H9 (cell line): ENCODE measurements at regions not wholly inside any gene's neighbourhood (a gene's known extent, or its start where the extent isn't known, plus 50 kb on each side); places are given as distances from the start of the nearest gene placed in this dataset.

Experiments used
- DNase-seq: peaks from one replicate; pipeline ENCODE4 v3.0.0-alpha.2; 2017
- H2AFZ ChIP-seq: one replicate; pipeline ENCODE4 v1.6.1; 2013; ENCODE audit warnings: mild to moderate bottlenecking, low read length, control low read depth, moderate library complexity
- H2AK5ac ChIP-seq: 2 replicates; pipeline ENCODE4 v1.6.1; 2013; ENCODE audit warnings: low read length, control low read depth, mixed read lengths; ENCODE audit not compliant: insufficient read length
- H2BK120ac ChIP-seq: one replicate; pipeline ENCODE4 v1.6.1; 2013; ENCODE audit warnings: low read depth, mild to moderate bottlenecking, low read length, control low read depth, inconsistent platforms; ENCODE audit not compliant: poor library complexity, severe bottlenecking
- H2BK12ac ChIP-seq: 2 replicates; pipeline ENCODE4 v1.6.1; 2013; ENCODE audit warnings: low read length, control low read depth, mixed read lengths, low read depth; ENCODE audit not compliant: insufficient read length
- H2BK15ac ChIP-seq: 2 replicates; pipeline ENCODE4 v1.6.1; 2013; ENCODE audit warnings: low read depth, low read length, control low read depth
- H2BK20ac ChIP-seq: one replicate; pipeline ENCODE4 v1.6.1; 2013; ENCODE audit warnings: low read depth, mild to moderate bottlenecking, low read length, control low read depth, inconsistent platforms; ENCODE audit not compliant: poor library complexity, severe bottlenecking
- H2BK5ac ChIP-seq: 2 replicates; pipeline ENCODE4 v1.6.1; 2013; ENCODE audit warnings: low read length, control low read depth, mixed read lengths; ENCODE audit not compliant: insufficient read length
- H3K14ac ChIP-seq: 2 replicates; pipeline ENCODE4 v1.6.1; 2013; ENCODE audit warnings: low read length, control low read depth; ENCODE audit not compliant: insufficient read depth
- H3K18ac ChIP-seq: 2 replicates; pipeline ENCODE4 v1.6.1; 2013; ENCODE audit warnings: low read depth, mild to moderate bottlenecking, mixed read lengths, low read length, control low read depth; ENCODE audit not compliant: insufficient read length
- H3K23ac ChIP-seq: 2 replicates; pipeline ENCODE4 v1.6.1; 2013; ENCODE audit warnings: low read length, control low read depth, mixed read lengths, low read depth; ENCODE audit not compliant: insufficient read length
- H3K23me2 ChIP-seq: 2 replicates; pipeline ENCODE4 v1.6.1; 2013; ENCODE audit warnings: low read depth, mild to moderate bottlenecking, mixed read lengths, low read length, control low read depth; ENCODE audit not compliant: insufficient read length, poor library complexity, severe bottlenecking
- H3K27ac ChIP-seq: 2 replicates; pipeline ENCODE4 v1.5.1; 2013; ENCODE audit warnings: low read length, control low read depth, mixed read lengths, low read depth; ENCODE audit not compliant: insufficient read length
- H3K27me3 ChIP-seq: 2 replicates; pipeline ENCODE4 v1.6.1; 2013; ENCODE audit warnings: low read length, control low read depth, inconsistent platforms; ENCODE audit not compliant: insufficient read depth
- H3K4ac ChIP-seq: 2 replicates; pipeline ENCODE4 v1.6.1; 2013; ENCODE audit warnings: low read depth, mild to moderate bottlenecking, control low read depth, inconsistent platforms, low read length, moderate library complexity
- H3K4me1 ChIP-seq: 2 replicates; pipeline ENCODE4 v1.6.1; 2013; ENCODE audit warnings: low read length, control low read depth, inconsistent platforms; ENCODE audit not compliant: insufficient read depth
- H3K4me2 ChIP-seq: 2 replicates; pipeline ENCODE4 v1.6.1; 2013; ENCODE audit warnings: low read length, control low read depth, mixed read lengths; ENCODE audit not compliant: insufficient read length, insufficient read depth
- H3K56ac ChIP-seq: 2 replicates; pipeline ENCODE4 v1.6.1; 2013; ENCODE audit warnings: low read depth, mild to moderate bottlenecking, mixed read lengths, low read length, control low read depth; ENCODE audit not compliant: insufficient read length
- H3K79me1 ChIP-seq: 2 replicates; pipeline ENCODE4 v1.6.1; 2013; ENCODE audit warnings: low read depth, mild to moderate bottlenecking, moderate library complexity, low read length, control low read depth, inconsistent platforms; ENCODE audit not compliant: insufficient read depth, poor library complexity, severe bottlenecking
- H3K79me2 ChIP-seq: 2 replicates; pipeline ENCODE4 v1.6.1; 2013; ENCODE audit warnings: low read length, control low read depth, inconsistent platforms; ENCODE audit not compliant: insufficient read depth
- H3K9ac ChIP-seq: 2 replicates; pipeline ENCODE4 v1.6.1; 2013; ENCODE audit warnings: low read length, control low read depth, mixed read lengths; ENCODE audit not compliant: insufficient read length; ENCODE audit errors: extremely low read depth
- H3K9me3 ChIP-seq: one replicate; pipeline ENCODE4 v1.6.1; 2013; ENCODE audit warnings: low read depth, low read length, inconsistent platforms; ENCODE audit not compliant: control insufficient read depth
- H3T11ph ChIP-seq: one replicate; pipeline ENCODE4 v1.6.1; 2013; ENCODE audit warnings: mild to moderate bottlenecking, low read length, control low read depth, inconsistent platforms
- H4K20me1 ChIP-seq: one replicate; pipeline ENCODE4 v1.6.1; 2013; ENCODE audit not compliant: control insufficient read depth, insufficient read length, insufficient read depth
- H4K5ac ChIP-seq: 2 replicates; pipeline ENCODE4 v1.6.1; 2013; ENCODE audit warnings: low read depth, mild to moderate bottlenecking, mixed read lengths, low read length, control low read depth; ENCODE audit not compliant: insufficient read length
- H4K8ac ChIP-seq: replicated peaks from 2 replicates; pipeline ENCODE4 v1.6.1; 2013; ENCODE audit warnings: low read length, control low read depth, mixed read lengths, low read depth; ENCODE audit not compliant: insufficient read length
- H4K91ac ChIP-seq: 2 replicates; pipeline ENCODE4 v1.6.1; 2013; ENCODE audit warnings: low read depth, mild to moderate bottlenecking, moderate library complexity, mixed read lengths, low read length, control low read depth; ENCODE audit not compliant: insufficient read length
- H3K27ac Mint-ChIP-seq, 3 experiments: 2 replicates in 2 of 3; 3 replicates in 1 of 3; pipeline ENCODE4 v1.8.0; 2020 to 2021; ENCODE audit warnings: mixed read lengths in 3 of 3, mild to moderate bottlenecking in 1 of 3, moderate library complexity in 1 of 3
- H3K27me3 Mint-ChIP-seq: 2 replicates; pipeline ENCODE4 v1.8.0; 2021; ENCODE audit warnings: low read depth, mild to moderate bottlenecking, moderate library complexity, mixed read lengths
- H3K36me3 Mint-ChIP-seq, 3 experiments: 2 replicates in 2 of 3; 3 replicates in 1 of 3; pipeline ENCODE4 v1.8.0; 2020 to 2021; ENCODE audit warnings: low read depth in 3 of 3, mixed read lengths in 3 of 3; ENCODE audit not compliant: insufficient read depth in 1 of 3
- H3K4me1 Mint-ChIP-seq, 2 experiments: 2 replicates each; pipeline ENCODE4 v1.8.0; 2020; ENCODE audit warnings: mixed read lengths in 2 of 2
- H3K4me3 Mint-ChIP-seq, 2 experiments: 2 replicates in 1 of 2; 3 replicates in 1 of 2; pipeline ENCODE4 v1.8.0; 2020 to 2021; ENCODE audit warnings: mild to moderate bottlenecking in 2 of 2, mixed read lengths in 2 of 2, moderate library complexity in 1 of 2
- H3K9me3 Mint-ChIP-seq, 2 experiments: 2 replicates in 1 of 2; 3 replicates in 1 of 2; pipeline ENCODE4 v1.8.0; 2020; ENCODE audit warnings: mild to moderate bottlenecking in 2 of 2, mixed read lengths in 2 of 2, moderate library complexity in 1 of 2
- CTCF ChIP-seq: fragments of 200-600 bp; sonication (generic); conservative IDR thresholded peaks from 3 replicates; pipeline ENCODE4 v1.8.0; 2021; ENCODE audit warnings: antibody characterized with exemption, mild to moderate bottlenecking
- WGBS: extraction: QIAGEN DNeasy Blood & Tissue Kit; methylation state at CpG from one replicate; pipeline ENCODE4 v1.1.7; 2013; ENCODE audit warnings: missing lambda C conversion rate, low lambda C conversion rate, mixed read lengths; ENCODE audit not compliant: insufficient read length; ENCODE audit errors: extremely low coverage; 5-methylcytosine and 5-hydroxymethylcytosine counted together

- H3K23ac ChIP-seq: no peak overlapping the region
- H3K23me2 ChIP-seq: no peaks in the 10 kb centered on the region
- H2BK120ac ChIP-seq: no peak overlapping the region
- no peak overlapping the region for H2BK20ac ChIP-seq
- no peak overlapping the region for H4K8ac ChIP-seq
- no peaks in the 10 kb centered on the region for H3K4me1 ChIP-seq
- H4K5ac ChIP-seq: no peak overlapping the region
- no peak overlapping the region for H3K9ac ChIP-seq
- TF ChIP-seq CTCF: no peak
- H3K4me2 ChIP-seq: no peak overlapping the region
- no peak overlapping the region for H3K4me3 Mint-ChIP-seq
- H4K91ac ChIP-seq: no peak overlapping the region
- H2AFZ ChIP-seq: no peak overlapping the region
- H3K79me1 ChIP-seq: no peaks in the 10 kb centered on the region
- H2AK5ac ChIP-seq: no peak overlapping the region
- DNase-seq: no peak
- no peak overlapping the region for H3K18ac ChIP-seq
- H3T11ph ChIP-seq: no peak overlapping the region
- H3K27me3 ChIP-seq: no peaks in the 10 kb centered on the region
- H3K9me3 Mint-ChIP-seq: no peaks in the 10 kb centered on the region
- no peaks in the 10 kb centered on the region for H4K20me1 ChIP-seq
- no peak overlapping the region for H3K14ac ChIP-seq
- H3K4ac ChIP-seq: no peak overlapping the region
- no peak overlapping the region for H2BK12ac ChIP-seq
- no peak overlapping the region for H3K27ac ChIP-seq
- H3K36me3 Mint-ChIP-seq: no peaks in the 10 kb centered on the region
- no peaks in the 10 kb centered on the region for H3K79me2 ChIP-seq
- H3K9me3 ChIP-seq: no peaks in the 10 kb centered on the region
- H3K56ac ChIP-seq: no peak overlapping the region
- no peak overlapping the region for H2BK15ac ChIP-seq
- WGBS: no CpG with 5 or more reads among the region's 3 CpGs
- H3K27ac Mint-ChIP-seq: no peak overlapping the region
- peaks cover 3% of the 10 kb centered on the region for H3K27me3 Mint-ChIP-seq
- H3K4me1 Mint-ChIP-seq: no peaks in the 10 kb centered on the region
- H2BK5ac ChIP-seq: no peak overlapping the region
Observed at GRCh38 chr5:62167561-62168057, 138.4 kb upstream of the KIF2A start.
